Upper lobe of left lung (tissue), 4 donors: ENCODE measurements at regions not wholly inside any gene's neighbourhood (a gene's known extent, or its start where the extent isn't known, plus 50 kb on each side); places are given as distances from the start of the nearest gene placed in this dataset.

ENCODE experiments used
- POLR2A ChIP-seq, 4 donors: fragments of 450-650 bp; IDR thresholded peaks; one replicate each; pipeline ENCODE4 v1.5.1; 2016 to 2017; ENCODE audit warnings: antibody characterized with exemption in 4 of 4, mild to moderate bottlenecking in 2 of 4
- POLR2AphosphoS5 ChIP-seq, 2 donors: sonication (generic); formaldehyde crosslinking; IDR thresholded peaks; one replicate each; pipeline ENCODE4 v1.5.1; 2017; ENCODE audit warnings: antibody characterized with exemption in 2 of 2
- TF ChIP-seq, protein P1 (sequence below), 6 experiments: fragments of 450-650 bp in 4 of 6; fragments of 200-600 bp in 2 of 6; sonication (generic) in 2 of 6; IDR thresholded peaks; one replicate each; pipeline ENCODE4 v1.5.1; 2016 to 2019; ENCODE audit warnings: antibody characterized with exemption in 6 of 6

DNA sequence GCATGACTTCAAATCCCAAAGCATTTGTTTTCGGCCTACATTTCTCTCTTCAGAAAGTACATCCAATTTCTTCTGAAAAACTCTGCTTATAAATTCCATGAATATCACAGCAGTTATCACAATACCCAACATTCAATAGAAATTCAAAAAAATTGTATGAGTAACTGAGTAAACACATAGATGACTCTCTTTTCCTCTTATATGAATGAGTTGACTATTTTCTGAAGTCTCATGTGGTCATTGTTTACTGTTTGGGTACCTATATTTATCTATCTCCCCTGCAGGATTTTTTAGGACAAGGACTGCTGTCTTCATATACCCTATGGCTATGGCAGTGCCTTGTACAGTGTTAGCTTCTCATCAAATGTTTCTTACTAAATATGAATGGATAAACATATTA is 157.1 kb downstream of the HTR1A start:
- TF ChIP-seq, protein P1, sequence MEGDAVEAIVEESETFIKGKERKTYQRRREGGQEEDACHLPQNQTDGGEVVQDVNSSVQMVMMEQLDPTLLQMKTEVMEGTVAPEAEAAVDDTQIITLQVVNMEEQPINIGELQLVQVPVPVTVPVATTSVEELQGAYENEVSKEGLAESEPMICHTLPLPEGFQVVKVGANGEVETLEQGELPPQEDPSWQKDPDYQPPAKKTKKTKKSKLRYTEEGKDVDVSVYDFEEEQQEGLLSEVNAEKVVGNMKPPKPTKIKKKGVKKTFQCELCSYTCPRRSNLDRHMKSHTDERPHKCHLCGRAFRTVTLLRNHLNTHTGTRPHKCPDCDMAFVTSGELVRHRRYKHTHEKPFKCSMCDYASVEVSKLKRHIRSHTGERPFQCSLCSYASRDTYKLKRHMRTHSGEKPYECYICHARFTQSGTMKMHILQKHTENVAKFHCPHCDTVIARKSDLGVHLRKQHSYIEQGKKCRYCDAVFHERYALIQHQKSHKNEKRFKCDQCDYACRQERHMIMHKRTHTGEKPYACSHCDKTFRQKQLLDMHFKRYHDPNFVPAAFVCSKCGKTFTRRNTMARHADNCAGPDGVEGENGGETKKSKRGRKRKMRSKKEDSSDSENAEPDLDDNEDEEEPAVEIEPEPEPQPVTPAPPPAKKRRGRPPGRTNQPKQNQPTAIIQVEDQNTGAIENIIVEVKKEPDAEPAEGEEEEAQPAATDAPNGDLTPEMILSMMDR (IDR thresholded peaks at IDR 0.05): no peak
- no peak for TF ChIP-seq POLR2A (IDR thresholded peaks at IDR 0.05)
- no peak for TF ChIP-seq POLR2AphosphoS5 (IDR thresholded peaks at IDR 0.05)
